ENCODE measurements at regions not wholly inside any gene's neighbourhood (a gene's known extent, or its start where the extent isn't known, plus 50 kb on each side); places are given as distances from the start of the nearest gene placed in this dataset.

DNA sequence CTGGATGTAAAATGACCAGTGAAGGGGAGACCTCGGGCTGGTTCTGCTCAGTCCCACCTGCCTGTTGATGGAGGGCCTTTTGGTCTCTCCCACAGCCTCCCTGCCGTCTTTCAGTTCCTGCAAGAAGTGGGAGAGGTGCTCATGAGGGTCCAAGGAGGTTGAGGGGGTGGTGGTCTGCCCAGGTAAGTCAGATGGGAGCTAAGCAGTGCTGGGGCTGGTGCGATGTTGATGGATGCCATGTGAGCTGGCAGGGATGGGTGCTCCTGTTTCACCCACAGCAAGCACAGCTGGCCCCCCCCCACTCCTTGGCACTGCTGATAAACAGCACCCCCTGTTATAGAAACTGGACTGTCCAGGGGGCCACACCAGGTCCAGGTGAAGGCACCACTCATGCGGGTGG, 145.6 kb downstream of the NSG2 start:
- FAIRE-seq (no peak), DNase-seq (ENCODE audit: insufficient read length, low spot score) (no peak)
- TF ChIP-seq, protein P1, sequence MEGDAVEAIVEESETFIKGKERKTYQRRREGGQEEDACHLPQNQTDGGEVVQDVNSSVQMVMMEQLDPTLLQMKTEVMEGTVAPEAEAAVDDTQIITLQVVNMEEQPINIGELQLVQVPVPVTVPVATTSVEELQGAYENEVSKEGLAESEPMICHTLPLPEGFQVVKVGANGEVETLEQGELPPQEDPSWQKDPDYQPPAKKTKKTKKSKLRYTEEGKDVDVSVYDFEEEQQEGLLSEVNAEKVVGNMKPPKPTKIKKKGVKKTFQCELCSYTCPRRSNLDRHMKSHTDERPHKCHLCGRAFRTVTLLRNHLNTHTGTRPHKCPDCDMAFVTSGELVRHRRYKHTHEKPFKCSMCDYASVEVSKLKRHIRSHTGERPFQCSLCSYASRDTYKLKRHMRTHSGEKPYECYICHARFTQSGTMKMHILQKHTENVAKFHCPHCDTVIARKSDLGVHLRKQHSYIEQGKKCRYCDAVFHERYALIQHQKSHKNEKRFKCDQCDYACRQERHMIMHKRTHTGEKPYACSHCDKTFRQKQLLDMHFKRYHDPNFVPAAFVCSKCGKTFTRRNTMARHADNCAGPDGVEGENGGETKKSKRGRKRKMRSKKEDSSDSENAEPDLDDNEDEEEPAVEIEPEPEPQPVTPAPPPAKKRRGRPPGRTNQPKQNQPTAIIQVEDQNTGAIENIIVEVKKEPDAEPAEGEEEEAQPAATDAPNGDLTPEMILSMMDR (IDR thresholded peaks at IDR 0.05; ENCODE audit: insufficient read depth, missing control alignments), result no peak

DNA sequence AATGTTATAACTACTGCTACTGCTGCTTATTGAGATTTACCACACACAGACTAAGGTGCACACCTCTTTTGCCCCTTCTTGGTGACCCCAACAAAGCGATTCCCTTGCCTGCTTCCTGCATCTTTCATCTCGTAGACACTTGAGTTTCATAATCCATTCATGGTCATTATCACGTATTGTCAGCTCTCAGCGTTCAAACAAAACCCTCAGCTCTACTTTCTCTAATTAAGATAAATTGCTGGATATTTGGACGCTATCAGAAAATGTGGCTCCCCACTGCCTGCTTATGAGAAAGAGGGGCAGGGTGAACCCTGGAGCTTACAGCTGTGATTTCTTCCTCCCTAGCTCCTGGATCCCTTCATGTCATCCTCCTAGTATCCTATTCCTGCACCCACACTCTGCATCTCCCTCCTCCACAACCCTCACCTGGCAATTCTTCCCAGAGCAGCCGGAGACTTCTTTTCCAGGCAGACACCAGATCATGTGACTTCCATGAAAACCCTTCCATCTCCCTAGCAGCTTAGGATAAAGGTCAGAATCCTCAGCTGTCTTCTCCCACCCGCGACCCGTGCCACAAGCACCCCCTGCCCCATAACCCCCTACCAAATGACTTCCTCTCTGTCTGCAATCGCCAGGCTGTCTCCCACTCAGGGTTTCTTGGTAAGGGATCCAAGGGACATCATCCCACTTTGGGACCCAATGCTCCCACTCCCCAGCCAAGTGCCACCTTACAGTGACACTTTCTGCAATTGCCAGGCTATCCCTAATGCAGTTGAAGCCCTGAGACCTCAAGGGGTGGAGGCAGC, 146.5 kb downstream of the NSG2 start:
- TF ChIP-seq, protein P1 (IDR thresholded peaks at IDR 0.05; ENCODE audit: insufficient read depth, missing control alignments), result no peak
- FAIRE-seq, result no peak
- DNase-seq (ENCODE audit: insufficient read length, low spot score), result no peak

DNA sequence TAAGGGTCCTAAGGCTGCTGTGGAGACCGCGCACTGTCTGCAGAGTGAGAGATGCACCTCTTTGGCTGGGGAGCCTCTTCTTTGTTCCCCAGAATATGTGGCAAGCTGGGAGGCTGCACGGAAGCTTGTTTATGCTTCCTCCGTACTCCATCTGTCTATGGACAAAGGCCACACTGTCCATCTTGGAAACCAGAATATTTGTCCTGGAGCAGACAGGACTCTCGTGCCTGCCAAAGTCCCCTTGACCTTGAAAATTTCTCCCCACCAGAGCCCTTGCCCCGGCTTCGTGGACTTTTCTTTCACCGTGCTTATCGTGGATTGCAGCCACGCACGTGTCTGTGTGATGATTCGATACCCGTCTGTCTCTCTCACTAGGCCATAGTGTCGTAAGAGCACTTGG, 147.4 kb downstream of the NSG2 start:
- no peak for DNase-seq (ENCODE audit: insufficient read length, low spot score)
- FAIRE-seq, result no peak
- TF ChIP-seq, protein P1 (IDR thresholded peaks at IDR 0.05; ENCODE audit: insufficient read depth, missing control alignments), result no peak

DNA sequence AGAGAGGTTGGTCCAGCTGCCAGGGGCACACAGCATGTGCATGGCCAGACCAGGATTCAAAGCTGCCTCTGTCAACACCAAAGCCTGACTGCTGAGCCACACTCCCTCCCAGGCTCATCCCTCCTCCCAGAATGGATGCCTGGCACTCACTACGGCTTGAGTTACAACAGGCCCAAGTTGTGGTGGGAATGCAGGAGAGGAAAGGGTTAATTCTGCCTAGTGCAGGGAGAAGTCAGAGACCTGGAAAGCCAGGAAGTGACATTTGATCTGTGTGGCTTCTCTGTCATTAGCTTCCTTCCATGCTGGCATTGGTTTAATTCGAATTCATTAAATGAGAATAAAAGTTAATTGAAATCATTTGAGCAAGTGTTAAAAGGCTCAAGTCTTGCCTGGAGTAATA, 150.0 kb downstream of the NSG2 start:
- DNase-seq (ENCODE audit: insufficient read length, low spot score) (no peak), FAIRE-seq (no peak)
- TF ChIP-seq, protein P1 (IDR thresholded peaks at IDR 0.05; ENCODE audit: insufficient read depth, missing control alignments), result no peak

DNA sequence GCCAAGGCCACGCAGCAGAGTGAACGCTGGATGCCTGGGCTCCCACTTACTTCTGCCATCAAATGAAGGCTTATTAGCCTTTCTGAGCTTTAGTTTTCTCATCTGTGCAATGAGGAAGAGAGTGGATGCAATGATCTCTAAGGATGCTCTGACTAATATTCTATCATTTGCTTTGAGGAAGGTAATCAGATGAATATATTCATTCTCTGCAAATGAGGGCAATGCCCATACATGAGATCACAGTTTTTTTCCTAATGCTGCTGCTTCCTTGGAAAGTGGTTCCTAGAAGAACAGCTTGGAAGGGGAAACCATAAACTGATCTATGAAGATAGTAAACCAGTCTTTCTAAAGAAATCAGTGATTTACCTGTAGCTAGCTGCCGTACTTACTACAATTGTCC, 152.4 kb downstream of the NSG2 start:
- TF ChIP-seq, protein P1 (IDR thresholded peaks at IDR 0.05; ENCODE audit: insufficient read depth, missing control alignments), result no peak
- DNase-seq (ENCODE audit: insufficient read length, low spot score) (no peak), FAIRE-seq (no peak)

DNA sequence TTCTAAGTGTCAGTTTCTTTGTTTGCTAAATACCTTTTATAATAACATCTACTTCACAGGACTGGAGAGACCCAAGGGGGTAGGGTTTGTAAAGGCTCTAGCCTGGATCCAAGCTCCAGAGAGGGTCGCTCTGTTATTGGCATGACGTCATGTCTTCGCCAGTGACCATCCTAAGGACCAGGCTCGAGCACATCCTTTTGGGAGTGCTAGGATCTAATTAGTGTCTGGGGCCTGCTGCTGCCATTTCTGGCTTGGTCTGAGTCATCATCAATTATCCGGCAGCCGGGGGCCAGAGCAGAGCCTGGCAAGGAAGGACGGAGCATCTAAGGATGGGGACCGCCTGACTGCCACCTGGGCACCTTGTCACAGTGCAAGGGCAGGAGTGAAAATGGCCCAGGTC, 153.0 kb downstream of the NSG2 start:
- TF ChIP-seq, protein P1 (IDR thresholded peaks at IDR 0.05; ENCODE audit: insufficient read depth, missing control alignments), result no peak
- DNase-seq (ENCODE audit: insufficient read length, low spot score) (no peak), FAIRE-seq (no peak)

DNA sequence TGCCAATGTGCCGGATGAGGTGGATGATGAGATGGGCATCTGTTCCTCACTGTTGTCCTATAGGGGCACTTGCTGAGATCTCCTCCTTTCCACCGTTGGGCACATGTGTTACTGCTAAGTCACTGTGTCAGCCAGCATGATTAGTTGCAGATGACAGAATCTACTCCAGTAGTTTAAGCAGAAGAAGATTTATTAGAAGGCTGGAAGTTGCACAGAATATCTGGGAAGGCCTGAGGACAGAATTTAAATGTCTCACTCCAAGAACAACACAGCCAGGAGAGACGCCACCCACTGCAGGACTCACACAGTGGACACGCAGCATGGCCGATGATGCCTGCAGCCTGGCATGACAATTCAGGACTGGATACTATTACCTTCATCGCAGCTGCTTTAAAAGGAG, 157.5 kb downstream of the NSG2 start:
- TF ChIP-seq, protein P1 (IDR thresholded peaks at IDR 0.05; ENCODE audit: insufficient read depth, missing control alignments), result no peak
- FAIRE-seq, result no peak
- no peak for DNase-seq (ENCODE audit: insufficient read length, low spot score)

Data from D721Med (cell line).